CD4-positive, alpha-beta T cell (primary cell): ENCODE measurements at regions not wholly inside any gene's neighbourhood (a gene's known extent, or its start where the extent isn't known, plus 50 kb on each side); places are given as distances from the start of the nearest gene placed in this dataset.

Source experiments
- ATAC-seq: fragments of 200-7000 bp; cut with Tn5 transposase; one replicate; pipeline ENCODE4 v1.10.0; 2022; ENCODE audit warnings: mild to moderate bottlenecking; ENCODE audit not compliant: poor library complexity
- CTCF ChIA-PET: fragments of 350-600 bp; sonication (Branson Sonifier 250); formaldehyde crosslinking; loops from one replicate; lab custom pipeline; 2021; ENCODE audit warnings: antibody characterized with exemption, inconsistent platforms; lab: Charles Lee
- POLR2A ChIA-PET: fragments of 350-600 bp; sonication (Branson Sonifier 250); formaldehyde crosslinking; loops from one replicate; lab custom pipeline; 2021; ENCODE audit warnings: antibody characterized with exemption, inconsistent platforms; lab: Charles Lee
- DNase-seq, 14 experiments: peaks; one replicate each; pipeline ENCODE4 v3.0.0-alpha.2; 2013 to 2020; ENCODE audit warnings: mixed read lengths in 2 of 14
- H3K27ac ChIP-seq, 2 donors: one replicate each; pipeline versions ENCODE4 v1.5.1 to v1.7.0; 2013; ENCODE audit warnings: low read length in 2 of 2, low read depth in 1 of 2, mild to moderate bottlenecking in 1 of 2
- H3K27me3 ChIP-seq, 2 experiments: 1 replicate in 1 of 2; 2 replicates in 1 of 2; pipeline versions ENCODE4 v1.6.1 to v1.7.0; 2013; ENCODE audit warnings: low read length in 2 of 2, control low read depth in 1 of 2, mild to moderate bottlenecking in 1 of 2, moderate library complexity in 1 of 2; ENCODE audit not compliant: insufficient read depth in 2 of 2, control insufficient read depth in 1 of 2
- H3K36me3 ChIP-seq: one replicate; pipeline ENCODE4 v1.6.1; 2013; ENCODE audit warnings: low read length, control low read depth; ENCODE audit not compliant: insufficient read depth
- H3K4me1 ChIP-seq: one replicate; pipeline ENCODE4 v1.6.1; 2013; ENCODE audit warnings: low read length, control low read depth; ENCODE audit not compliant: insufficient read depth
- H3K4me3 ChIP-seq: one replicate; pipeline ENCODE4 v1.5.1; 2013; ENCODE audit warnings: mild to moderate bottlenecking, low read length, moderate library complexity
- H3K9me3 ChIP-seq, 2 experiments: 1 replicate in 1 of 2; 2 replicates in 1 of 2; pipeline versions ENCODE4 v1.6.1 to v1.7.0; 2013; ENCODE audit warnings: low read length in 2 of 2, mild to moderate bottlenecking in 2 of 2, control low read depth in 1 of 2, moderate library complexity in 1 of 2; ENCODE audit not compliant: control insufficient read depth in 1 of 2, insufficient read depth in 1 of 2
- H3K27ac Mint-ChIP-seq: one replicate; pipeline ENCODE4 v1.8.0; 2020; ENCODE audit warnings: mixed read lengths
- H3K27me3 Mint-ChIP-seq: one replicate; pipeline ENCODE4 v1.8.0; 2021; ENCODE audit warnings: mixed read lengths
- H3K36me3 Mint-ChIP-seq: one replicate; pipeline ENCODE4 v1.8.0; 2021; ENCODE audit warnings: low read depth, mixed read lengths
- H3K4me1 Mint-ChIP-seq: one replicate; pipeline ENCODE4 v1.8.0; 2021; ENCODE audit warnings: low read depth, mixed read lengths
- H3K4me3 Mint-ChIP-seq: one replicate; pipeline ENCODE4 v1.8.0; 2020; ENCODE audit warnings: mild to moderate bottlenecking, mixed read lengths
- H3K9me3 Mint-ChIP-seq: one replicate; pipeline ENCODE4 v1.8.0; 2020; ENCODE audit warnings: mixed read lengths
- CTCF ChIP-seq: fragments of 200-600 bp; IDR thresholded peaks from one replicate; pipeline ENCODE4 v1.8.0; 2022; ENCODE audit warnings: antibody characterized with exemption, mild to moderate bottlenecking
- intact Hi-C, 2 experiments: fragments of 100-400 bp; cut with DNase I in 1 of 2; cut with micrococcal nuclease in 1 of 2; formaldehyde crosslinking; loops; one replicate each; pipeline versions ENCODE4 v1.15.1 to v1.9.0; 2023 to 2025; cut with DNase I, micrococcal nuclease

- Mint-ChIP-seq H3K4me3 (no peak overlapping the region), H3K9me3 (peaks cover 10% of the 10 kb centered on the region), H3K27ac (no peak overlapping the region), H3K4me1 (no peaks in the 10 kb centered on the region), H3K36me3 (no peaks in the 10 kb centered on the region), H3K27me3 (peaks cover 9% of the 10 kb centered on the region)
- TF ChIP-seq CTCF = no peak
- no peaks in the 10 kb centered on the region for H3K4me1 ChIP-seq
- H3K27me3 ChIP-seq = no peaks in the 10 kb centered on the region
- ATAC-seq (no peak), DNase-seq (no peak)
- ChIA-PET POLR2A (no interaction called here), CTCF (interaction anchor here (1.1 kb wide), 1 partner anchor 136 kb away, joined by 4 read pairs; no protein-coding TSS in a partner anchor)
- no peak overlapping the region for H3K27ac ChIP-seq
- intact Hi-C loops = no loop called here
- H3K36me3 ChIP-seq = no peaks in the 10 kb centered on the region
- peaks cover 4 to 22% of the 10 kb centered on the region in 2 experiments for H3K9me3 ChIP-seq
- H3K4me3 ChIP-seq = no peak overlapping the region
Observed at GRCh38 chr7:121503039-121503438, 106.9 kb upstream of the FAM3C start.

- Mint-ChIP-seq H3K9me3 (peaks cover 13% of the 10 kb centered on the region), H3K27me3 (peaks cover 9% of the 10 kb centered on the region), H3K4me3 (no peak overlapping the region), H3K36me3 (no peaks in the 10 kb centered on the region), H3K4me1 (no peaks in the 10 kb centered on the region), H3K27ac (no peak overlapping the region)
- CTCF ChIA-PET = interaction anchor here (0.6 kb wide), 1 partner anchor 140 kb away, joined by 4 read pairs; no protein-coding TSS in a partner anchor
- POLR2A ChIA-PET = no interaction called here
- Histone ChIP-seq H3K4me3 (no peak overlapping the region), H3K27me3 (no peaks in the 10 kb centered on the region), H3K9me3 (peaks cover 4 to 22% of the 10 kb centered on the region in 2 experiments), H3K27ac (no peak overlapping the region), H3K36me3 (no peaks in the 10 kb centered on the region), H3K4me1 (no peaks in the 10 kb centered on the region)
- intact Hi-C loops = no loop called here
- no peak for TF ChIP-seq CTCF
- ATAC-seq (no peak), DNase-seq (no peak)
Observed at GRCh38 chr7:121501566-121501965, 105.5 kb upstream of the FAM3C start.

- Mint-ChIP-seq H3K4me1 (no peaks in the 10 kb centered on the region), H3K36me3 (no peaks in the 10 kb centered on the region), H3K27me3 (peaks cover 13% of the 10 kb centered on the region), H3K4me3 (no peak overlapping the region), H3K9me3 (peaks cover 6% of the 10 kb centered on the region), H3K27ac (no peak overlapping the region)
- Histone ChIP-seq H3K4me1 (no peaks in the 10 kb centered on the region), H3K27ac (no peak overlapping the region), H3K27me3 (no peaks in the 10 kb centered on the region), H3K36me3 (no peaks in the 10 kb centered on the region), H3K9me3 (peaks cover under 1 to 13% of the 10 kb centered on the region in 2 experiments), H3K4me3 (no peak overlapping the region)
- intact Hi-C loops = no loop called here
- TF ChIP-seq CTCF = no peak
- ATAC-seq (no peak), DNase-seq (no peak)
- ChIA-PET POLR2A (no interaction called here), CTCF (no interaction called here)
Observed at GRCh38 chr7:121500360-121501058, 104.4 kb upstream of the FAM3C start.
